Caco-2 (cell line): ENCODE measurements at regions not wholly inside any gene's neighbourhood (a gene's known extent, or its start where the extent isn't known, plus 50 kb on each side); places are given as distances from the start of the nearest gene placed in this dataset.

ENCODE experiments used
- BruUV-seq: library from RNA; stranded (reverse); fragments of 400-500 nt; replicated peaks from 2 replicates; lab custom pipeline; 2021; lab: Mats Ljungman, UMichigan
- CTCF ChIA-PET: fragments of 300-600 bp; sonication (Branson Sonifier 250); formaldehyde crosslinking; loops from one replicate; lab custom pipeline; 2022; ENCODE audit warnings: antibody characterized with exemption; lab: Charles Lee
- POLR2A ChIA-PET: fragments of 300-600 bp; sonication (Branson Sonifier 250); formaldehyde crosslinking; loops from one replicate; lab custom pipeline; 2022; ENCODE audit warnings: antibody characterized with exemption; lab: Charles Lee
- DNase-seq, 2 experiments: peaks; one replicate each; pipeline versions ENCODE4 v3.0.0 to v3.0.0-alpha.2; 2020 to 2022
- H3K27me3 ChIP-seq: replicated peaks from 2 replicates; pipeline ENCODE4 v1.6.0; 2011; ENCODE audit warnings: low read length; ENCODE audit not compliant: control insufficient read depth, insufficient read depth
- H3K36me3 ChIP-seq: 2 replicates; pipeline ENCODE4 v1.5.1; 2011; ENCODE audit warnings: low read length; ENCODE audit not compliant: control insufficient read depth, insufficient read depth
- H3K4me1 ChIP-seq: fragments of 250-450 bp; sonication (Bioruptor Pico); 2 replicates; pipeline ENCODE4 v1.5.1; 2020; ENCODE audit warnings: mild to moderate bottlenecking
- H3K4me3 ChIP-seq: 2 replicates; pipeline ENCODE4 v1.5.1; 2011; ENCODE audit warnings: low read depth, mild to moderate bottlenecking, control low read depth, low read length
- H3K9me3 ChIP-seq: fragments of 250-450 bp; sonication (Bioruptor Pico); 2 replicates; pipeline ENCODE4 v1.5.1; 2020; ENCODE audit warnings: mild to moderate bottlenecking, moderate library complexity
- H3K27ac Mint-ChIP-seq: one replicate; pipeline ENCODE4 v1.8.0; 2022; ENCODE audit warnings: mixed read lengths; ENCODE audit not compliant: unreplicated experiment
- H3K27me3 Mint-ChIP-seq: one replicate; pipeline ENCODE4 v1.8.0; 2022; ENCODE audit warnings: mixed read lengths; ENCODE audit not compliant: insufficient read depth, unreplicated experiment
- H3K36me3 Mint-ChIP-seq: one replicate; pipeline ENCODE4 v1.8.0; 2022; ENCODE audit warnings: mild to moderate bottlenecking, mixed read lengths; ENCODE audit not compliant: insufficient read depth, unreplicated experiment
- H3K4me1 Mint-ChIP-seq: one replicate; pipeline ENCODE4 v1.8.0; 2022; ENCODE audit warnings: low read depth, mixed read lengths; ENCODE audit not compliant: unreplicated experiment
- H3K4me3 Mint-ChIP-seq: one replicate; pipeline ENCODE4 v1.8.0; 2022; ENCODE audit warnings: mild to moderate bottlenecking, moderate library complexity, mixed read lengths; ENCODE audit not compliant: unreplicated experiment
- H3K9me3 Mint-ChIP-seq: one replicate; pipeline ENCODE4 v1.8.0; 2022; ENCODE audit warnings: mixed read lengths; ENCODE audit not compliant: unreplicated experiment
- CTCF ChIP-seq, 2 experiments: fragments of 200-600 bp in 1 of 2; IDR thresholded peaks; 1 replicate in 1 of 2; 2 replicates in 1 of 2; pipeline versions ENCODE4 v1.5.1 to v1.8.0; 2011 to 2022; ENCODE audit warnings: antibody characterized with exemption in 1 of 2, control low read depth in 1 of 2, inconsistent platforms in 1 of 2, low read depth in 1 of 2, low read length in 1 of 2, mild to moderate bottlenecking in 1 of 2, moderate library complexity in 1 of 2; ENCODE audit not compliant: insufficient read depth in 1 of 2, severe bottlenecking in 1 of 2, unreplicated experiment in 1 of 2
- intact Hi-C: fragments of 100-400 bp; cut with micrococcal nuclease; formaldehyde crosslinking; loops from one replicate; pipeline ENCODE4 v1.10.0; 2022; ENCODE audit not compliant: unreplicated experiment

DNA sequence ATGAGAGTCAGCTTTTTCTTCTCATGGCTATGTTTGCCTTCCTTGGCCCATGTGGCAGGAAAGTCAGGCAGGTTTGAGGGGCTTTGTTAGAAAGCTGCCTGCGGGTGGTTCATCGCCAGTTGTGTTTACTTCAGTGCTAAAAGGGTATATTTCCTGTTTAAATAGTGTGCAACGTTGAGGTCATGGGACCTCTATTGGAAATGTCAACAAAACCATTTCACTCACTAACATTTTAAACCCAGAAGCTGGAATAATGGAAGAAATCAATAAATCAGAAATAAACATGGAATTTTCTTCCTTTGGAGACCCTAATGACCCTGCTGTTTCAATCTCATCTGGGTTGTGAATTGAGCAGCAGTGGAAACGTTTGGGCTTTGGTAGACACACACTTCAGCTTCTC, 185.8 kb downstream of the ANKRD50 start:
- Mint-ChIP-seq H3K27ac (no peak overlapping the region), H3K36me3 (no peaks in the 10 kb centered on the region), H3K9me3 (peaks cover 3% of the 10 kb centered on the region), H3K4me3 (no peak overlapping the region), H3K27me3 (no peaks in the 10 kb centered on the region), H3K4me1 (peaks cover under 1% of the 10 kb centered on the region)
- ChIA-PET POLR2A (no interaction called here), CTCF (no interaction called here)
- intact Hi-C loops = no loop called here
- peaks cover 23% of the 10 kb centered on the region; the same call in 1 of the 2 replicates for H3K4me1 ChIP-seq
- H3K36me3 ChIP-seq = no peaks in the 10 kb centered on the region
- H3K9me3 ChIP-seq = no peaks in the 10 kb centered on the region
- H3K27me3 ChIP-seq = no peaks in the 10 kb centered on the region
- no TSS peak for BruUV-seq
- no peak for DNase-seq
- TF ChIP-seq CTCF (IDR thresholded peaks at IDR 0.05; ENCODE audit: insufficient read depth in 1 of 2, low read depth in 1 of 2, low read length in 1 of 2, severe bottlenecking in 1 of 2, unreplicated experiment in 1 of 2) = no peak
- H3K4me3 ChIP-seq = no peak overlapping the region

GRCh38 chr4:124527364-124527763, 185.2 kb downstream of the ANKRD50 start:
- POLR2A ChIA-PET = no interaction called here
- H3K36me3 Mint-ChIP-seq = no peaks in the 10 kb centered on the region
- DNase-seq = no peak
- H3K36me3 ChIP-seq = no peaks in the 10 kb centered on the region
- no peaks in the 10 kb centered on the region for H3K27me3 Mint-ChIP-seq
- H3K9me3 ChIP-seq = no peaks in the 10 kb centered on the region
- H3K27me3 ChIP-seq = no peaks in the 10 kb centered on the region
- no peak overlapping the region for H3K4me3 ChIP-seq
- intact Hi-C loops = no loop called here
- no peak for TF ChIP-seq CTCF (IDR thresholded peaks at IDR 0.05; ENCODE audit: insufficient read depth in 1 of 2, low read depth in 1 of 2, low read length in 1 of 2, severe bottlenecking in 1 of 2, unreplicated experiment in 1 of 2)
- H3K4me1 ChIP-seq = peaks cover 24% of the 10 kb centered on the region; the same call in 1 of the 2 replicates
- CTCF ChIA-PET = no interaction called here
- BruUV-seq = no TSS peak
- H3K4me3 Mint-ChIP-seq = no peak overlapping the region
- H3K27ac Mint-ChIP-seq = no peak overlapping the region
- H3K9me3 Mint-ChIP-seq = no peaks in the 10 kb centered on the region
- H3K4me1 Mint-ChIP-seq = no peaks in the 10 kb centered on the region

- Mint-ChIP-seq H3K36me3 (no peaks in the 10 kb centered on the region), H3K9me3 (no peaks in the 10 kb centered on the region), H3K27ac (no peak overlapping the region), H3K4me1 (peaks cover 5% of the 10 kb centered on the region), H3K4me3 (no peak overlapping the region), H3K27me3 (no peaks in the 10 kb centered on the region)
- intact Hi-C loops = no loop called here
- ChIA-PET POLR2A (no interaction called here), CTCF (no interaction called here)
- no peak for DNase-seq
- no peaks in the 10 kb centered on the region for H3K27me3 ChIP-seq
- no peaks in the 10 kb centered on the region for H3K36me3 ChIP-seq
- BruUV-seq = no TSS peak
- no peaks in the 10 kb centered on the region for H3K9me3 ChIP-seq
- no peak overlapping the region for H3K4me3 ChIP-seq
- peaks cover 24% of the 10 kb centered on the region; the same call in 1 of the 2 replicates for H3K4me1 ChIP-seq
- no peak for TF ChIP-seq CTCF (IDR thresholded peaks at IDR 0.05; ENCODE audit: insufficient read depth in 1 of 2, low read depth in 1 of 2, low read length in 1 of 2, severe bottlenecking in 1 of 2, unreplicated experiment in 1 of 2)
Measured at GRCh38 chr4:124529131-124529530, 183.4 kb downstream of the ANKRD50 start.
